Gastrocnemius medialis (tissue), 4 donors: ENCODE measurements at regions not wholly inside any gene's neighbourhood (a gene's known extent, or its start where the extent isn't known, plus 50 kb on each side); places are given as distances from the start of the nearest gene placed in this dataset.

Experiments
- ATAC-seq, 2 donors: fragments of 150-250 bp; one replicate each; pipeline ENCODE4 v1.9.1; 2016
- DNase-seq, 2 donors: peaks; one replicate each; pipeline ENCODE4 v3.0.0-alpha.2; 2019
- H3K27ac ChIP-seq, 4 donors: fragments of 200-600 bp; sonication (generic); 1 replicate in 1 of 4; 2 replicates in 3 of 4; pipeline ENCODE4 v1.5.1; 2016 to 2018; ENCODE audit warnings: mild to moderate bottlenecking in 2 of 4, moderate library complexity in 1 of 4
- H3K27me3 ChIP-seq, 3 donors: fragments of 200-600 bp; sonication (generic) in 2 of 3; 1 replicate in 1 of 3; 2 replicates in 2 of 3; pipeline versions ENCODE4 v1.5.1 to v1.6.0; 2016 to 2019; ENCODE audit warnings: mild to moderate bottlenecking in 1 of 3, moderate library complexity in 1 of 3
- H3K36me3 ChIP-seq, 2 donors: fragments of 200-600 bp; sonication (generic) in 1 of 2; one replicate each; pipeline ENCODE4 v1.5.1; 2017 to 2018
- H3K4me1 ChIP-seq, 2 donors: fragments of 200-600 bp; sonication (generic) in 1 of 2; one replicate each; pipeline ENCODE4 v1.5.1; 2016 to 2017; ENCODE audit warnings: mild to moderate bottlenecking in 2 of 2
- H3K4me3 ChIP-seq, 4 donors: fragments of 200-600 bp; sonication (generic) in 3 of 4; 1 replicate in 1 of 4; 2 replicates in 3 of 4; pipeline ENCODE4 v1.5.1; 2016 to 2019; ENCODE audit warnings: mild to moderate bottlenecking in 2 of 4
- H3K9me3 ChIP-seq, 3 donors: fragments of 200-600 bp; sonication (generic) in 2 of 3; 1 replicate in 1 of 3; 2 replicates in 2 of 3; pipeline ENCODE4 v1.5.1; 2016 to 2019
- CTCF ChIP-seq, 5 experiments: fragments of 450-650 bp in 3 of 5; fragments of 200-600 bp in 2 of 5; sonication (generic) in 2 of 5; IDR thresholded peaks in 4 of 5; conservative IDR thresholded peaks in 1 of 5; 1 replicate in 4 of 5; 2 replicates in 1 of 5; pipeline ENCODE4 v1.5.1; 2016 to 2019; ENCODE audit warnings: antibody characterized with exemption in 5 of 5, mild to moderate bottlenecking in 3 of 5, moderate library complexity in 3 of 5
- POLR2A ChIP-seq, 2 donors: fragments of 450-650 bp; IDR thresholded peaks; one replicate each; pipeline ENCODE4 v1.6.1; 2017; ENCODE audit warnings: antibody characterized with exemption in 2 of 2, mild to moderate bottlenecking in 2 of 2, moderate library complexity in 2 of 2
- in situ Hi-C, 4 donors: fragments of 200-750 bp; cut with MboI; loops; one replicate each; pipeline versions ENCODE4 v1.15.0 to v1.8.0; 2017; ENCODE audit warnings: low sequenced_read_pairs in 4 of 4
- intact Hi-C: fragments of 100-400 bp; cut with DNase I; formaldehyde crosslinking; loops from one replicate; pipeline ENCODE4 v1.15.1; 2023; ENCODE audit warnings: low total_unique reads

- TF ChIP-seq CTCF (IDR thresholded peaks at IDR 0.05 in 4 of 5, conservative IDR thresholded peaks at IDR 0.05 in 1 of 5): no peak
- TF ChIP-seq POLR2A (IDR thresholded peaks at IDR 0.05): no peak
- no peak for DNase-seq
- intact Hi-C loops: no loop called here
Observed at GRCh38 chr5:4949108-4949507, 191.0 kb upstream of the ADAMTS16 start.

GRCh38 chr5:4953576-4953975 lies 186.6 kb upstream of the ADAMTS16 start:
- ATAC-seq: no peak
- TF ChIP-seq POLR2A (IDR thresholded peaks at IDR 0.05): no peak
- TF ChIP-seq CTCF (IDR thresholded peaks at IDR 0.05 in 4 of 5, conservative IDR thresholded peaks at IDR 0.05 in 1 of 5): no peak
- intact Hi-C loops: no loop called here
- no peak overlapping the region for H3K27ac ChIP-seq
- H3K4me3 ChIP-seq: no peak overlapping the region
- no peaks in the 10 kb centered on the region for H3K9me3 ChIP-seq
- in situ Hi-C loops: no loop called here
- H3K27me3 ChIP-seq: no peaks in the 10 kb centered on the region
- no peak for DNase-seq
- no peaks in the 10 kb centered on the region for H3K4me1 ChIP-seq
- H3K36me3 ChIP-seq: no peaks in the 10 kb centered on the region

More at GRCh38 chr5:4949108-4949507, 191.0 kb upstream of the ADAMTS16 start:
- Histone ChIP-seq H3K4me1 (no peaks in the 10 kb centered on the region), H3K27ac (no peak overlapping the region), H3K36me3 (no peaks in the 10 kb centered on the region), H3K9me3 (no peaks in the 10 kb centered on the region), H3K27me3 (no peaks in the 10 kb centered on the region), H3K4me3 (no peak overlapping the region)
- in situ Hi-C loops: no loop called here
- no peak for ATAC-seq

GRCh38 chr5:4954048-4954447 lies 186.1 kb upstream of the ADAMTS16 start:
- Histone ChIP-seq H3K27ac (no peak overlapping the region), H3K9me3 (no peaks in the 10 kb centered on the region), H3K4me3 (no peak overlapping the region), H3K36me3 (no peaks in the 10 kb centered on the region), H3K27me3 (no peaks in the 10 kb centered on the region), H3K4me1 (no peaks in the 10 kb centered on the region)
- DNase-seq: no peak
- in situ Hi-C loops: no loop called here
- TF ChIP-seq CTCF (IDR thresholded peaks at IDR 0.05 in 4 of 5, conservative IDR thresholded peaks at IDR 0.05 in 1 of 5) (no peak), POLR2A (IDR thresholded peaks at IDR 0.05) (no peak)
- no peak for ATAC-seq
- intact Hi-C loops: no loop called here

GRCh38 chr5:4963265-4963664 lies 176.9 kb upstream of the ADAMTS16 start:
- no peaks in the 10 kb centered on the region for H3K4me1 ChIP-seq
- in situ Hi-C loops (no loop called here), intact Hi-C loops (no loop called here)
- no peak overlapping the region for H3K27ac ChIP-seq
- no peak for TF ChIP-seq CTCF (IDR thresholded peaks at IDR 0.05 in 4 of 5, conservative IDR thresholded peaks at IDR 0.05 in 1 of 5)
- TF ChIP-seq POLR2A (IDR thresholded peaks at IDR 0.05): no peak
- H3K4me3 ChIP-seq: no peak overlapping the region
- H3K36me3 ChIP-seq: no peaks in the 10 kb centered on the region
- no peaks in the 10 kb centered on the region for H3K9me3 ChIP-seq
- no peaks in the 10 kb centered on the region for H3K27me3 ChIP-seq
- no peak for DNase-seq
- ATAC-seq: no peak

- no peak overlapping the region for H3K4me3 ChIP-seq
- in situ Hi-C loops: no loop called here
- DNase-seq (no peak), ATAC-seq (no peak)
- H3K27me3 ChIP-seq: no peaks in the 10 kb centered on the region
- TF ChIP-seq CTCF (IDR thresholded peaks at IDR 0.05 in 4 of 5, conservative IDR thresholded peaks at IDR 0.05 in 1 of 5) (no peak), POLR2A (IDR thresholded peaks at IDR 0.05) (no peak)
- no peaks in the 10 kb centered on the region for H3K4me1 ChIP-seq
- no peaks in the 10 kb centered on the region for H3K9me3 ChIP-seq
- H3K27ac ChIP-seq: no peak overlapping the region
- intact Hi-C loops: no loop called here
- no peaks in the 10 kb centered on the region for H3K36me3 ChIP-seq
Observed at GRCh38 chr5:4969351-4969750, 170.8 kb upstream of the ADAMTS16 start.
